DMS153 treated with DMSO at 0.1 percent for 48 hours (cell line): ENCODE measurements at regions not wholly inside any gene's neighbourhood (a gene's known extent, or its start where the extent isn't known, plus 50 kb on each side); places are given as distances from the start of the nearest gene placed in this dataset.
"Not testable (repeated sequence)": the region's sequence is repeated elsewhere in the genome, so short reads cannot be mapped to it uniquely, and the experiment has no call there.

Experiments used
- DNase-seq: peaks from one replicate; lab custom pipeline; 2025; ENCODE audit not compliant: unreplicated experiment; lab: John Stamatoyannopoulos, UW

DNA sequence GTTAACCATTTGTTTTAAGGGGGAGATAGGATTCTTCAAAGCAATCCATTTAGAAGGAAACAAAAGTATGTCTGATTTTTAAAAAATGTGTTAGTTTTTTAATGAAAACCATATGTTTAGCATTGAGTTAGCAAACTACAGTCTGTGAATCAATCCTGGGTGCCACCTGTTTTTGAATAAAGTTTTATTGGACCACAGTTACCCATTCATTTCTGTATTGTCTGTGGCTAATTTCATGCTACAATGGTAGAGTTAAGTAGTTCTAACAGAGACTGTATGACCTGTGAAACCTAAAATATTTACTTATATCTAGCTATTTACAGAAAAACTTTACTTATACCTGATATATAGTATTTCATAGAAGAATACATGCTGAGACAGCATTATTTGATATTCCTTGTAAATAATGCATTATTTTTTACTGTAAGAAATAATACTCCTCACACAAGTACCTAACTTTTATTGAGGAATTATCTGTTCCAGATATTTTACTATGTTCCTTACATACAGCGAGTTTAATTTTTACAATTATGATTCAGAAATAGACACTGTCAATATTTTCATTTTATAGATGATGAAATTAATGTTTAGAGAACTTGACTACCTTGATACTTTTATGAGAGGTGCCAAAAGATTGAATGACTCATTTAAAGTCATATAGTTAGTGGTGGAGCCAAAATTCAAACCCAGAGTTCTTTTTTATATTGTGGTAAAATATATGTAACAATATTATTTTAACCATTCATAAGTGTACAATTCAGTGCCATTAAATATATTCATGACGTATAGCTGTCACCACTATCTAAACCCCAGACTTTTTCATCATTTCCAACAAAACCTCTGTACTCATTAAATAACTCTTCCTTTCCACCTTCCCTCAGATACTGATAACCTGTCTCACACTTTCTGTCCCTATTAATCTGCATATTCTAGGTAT lies 122.0 kb downstream of the GLUD2 start:
- DNase-seq, result no peak

DNA sequence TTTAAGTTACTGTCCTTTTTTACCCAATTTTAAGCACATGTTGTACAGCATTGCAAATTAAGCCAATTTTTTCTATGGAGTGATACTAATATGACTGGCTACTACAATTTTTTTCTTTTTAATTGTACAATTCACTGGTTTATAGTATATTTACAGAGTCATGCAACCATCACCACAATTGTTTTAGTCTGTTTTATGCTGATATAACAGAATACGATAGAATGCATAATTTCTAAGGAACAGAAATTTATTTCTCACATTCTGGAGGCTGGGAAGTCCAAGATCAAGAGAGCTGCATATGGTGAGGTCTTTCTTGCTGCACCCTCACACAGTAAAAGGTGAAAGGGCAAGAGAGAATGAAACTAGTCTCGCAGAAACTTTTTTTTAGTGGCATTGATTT lies 125.3 kb downstream of the GLUD2 start:
- DNase-seq, result no peak

DNA sequence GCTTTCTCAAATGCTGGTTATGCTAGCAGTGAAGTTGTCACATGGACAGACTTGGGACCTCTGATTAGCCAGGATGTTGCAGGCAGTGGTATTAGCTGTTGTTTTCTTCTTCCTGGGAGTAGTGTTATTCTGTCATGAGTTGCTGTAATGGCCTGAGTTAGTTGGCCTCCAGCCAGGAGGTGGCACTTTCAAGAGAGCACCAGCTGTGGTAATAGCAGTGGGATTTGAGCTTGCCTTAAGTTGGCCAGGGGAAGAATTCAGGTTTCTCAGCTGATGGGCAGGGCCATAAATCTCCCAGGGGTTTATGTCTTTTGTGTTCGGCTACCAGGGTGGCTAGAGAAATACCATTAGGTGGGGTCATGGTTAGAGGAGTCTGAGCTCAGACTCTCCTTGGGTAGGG lies 132.6 kb downstream of the GLUD2 start:
- no peak for DNase-seq

DNA sequence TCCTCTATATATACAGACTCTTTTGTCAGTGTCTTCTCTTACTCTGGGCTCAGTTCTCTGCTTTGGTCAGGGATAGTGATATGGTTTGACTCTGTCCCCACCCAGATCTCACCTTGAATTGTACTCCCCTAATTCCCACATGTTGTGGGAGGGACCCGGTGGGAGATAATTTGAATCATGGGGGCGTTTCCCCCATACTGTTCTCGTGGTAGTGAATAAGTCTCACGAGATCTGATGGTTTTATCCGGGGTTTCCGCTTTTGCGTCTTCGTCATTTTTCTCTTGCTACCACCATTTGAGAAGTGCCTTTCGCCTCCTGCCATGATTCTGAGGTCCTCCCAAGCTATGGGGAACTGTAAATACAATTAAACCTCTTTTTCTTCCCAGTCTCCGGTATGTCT lies 144.4 kb downstream of the GLUD2 start:
- DNase-seq, result no peak

DNA sequence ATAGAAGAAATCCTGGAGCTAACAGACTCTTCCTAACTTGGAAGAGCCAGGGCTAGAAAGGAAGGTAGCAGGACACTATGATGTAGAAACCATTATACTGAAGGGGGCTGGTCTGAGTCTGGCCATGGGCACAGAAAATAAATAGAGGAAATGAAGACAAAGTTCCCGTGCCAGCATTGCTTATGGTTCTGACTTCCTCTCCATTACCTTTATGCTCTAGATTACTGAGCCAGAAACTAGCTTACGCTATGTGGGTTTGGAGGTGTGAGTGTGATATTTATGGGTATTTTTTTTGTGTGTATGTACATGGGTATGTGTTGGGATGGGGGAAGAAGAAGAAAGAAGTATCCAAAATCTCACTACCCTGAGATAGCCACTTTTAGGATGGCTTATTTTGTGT lies 148.3 kb downstream of the GLUD2 start:
- no peak for DNase-seq

DNA sequence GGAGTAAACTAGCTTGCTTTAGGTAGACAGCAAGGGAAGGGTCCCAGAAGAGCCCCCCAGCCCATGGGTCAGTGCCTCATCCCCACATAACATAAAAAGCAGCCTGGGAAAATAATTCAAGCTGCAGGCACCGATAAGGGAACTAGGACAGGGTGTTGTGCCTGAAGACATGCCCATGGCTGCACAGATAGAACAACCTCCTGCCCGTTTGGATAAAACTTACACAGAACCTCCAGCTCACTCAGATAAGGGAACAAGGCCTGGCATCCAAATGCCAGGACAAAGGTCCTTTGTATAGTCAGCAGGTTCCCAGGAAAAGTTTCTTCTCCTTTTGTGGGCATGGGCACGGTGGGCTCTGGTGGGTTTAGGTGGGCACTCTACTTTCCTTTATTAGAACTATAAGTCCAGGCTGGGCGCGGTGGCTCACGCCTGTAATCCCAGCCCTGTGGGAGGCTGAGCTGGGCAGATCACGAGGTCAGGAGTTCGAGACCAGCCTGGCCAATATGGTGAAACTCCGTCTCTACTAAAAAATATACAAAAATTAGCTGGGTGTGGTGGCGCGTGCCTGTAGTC lies 149.5 kb downstream of the GLUD2 start:
- DNase-seq, result not testable (repeated sequence)

DNA sequence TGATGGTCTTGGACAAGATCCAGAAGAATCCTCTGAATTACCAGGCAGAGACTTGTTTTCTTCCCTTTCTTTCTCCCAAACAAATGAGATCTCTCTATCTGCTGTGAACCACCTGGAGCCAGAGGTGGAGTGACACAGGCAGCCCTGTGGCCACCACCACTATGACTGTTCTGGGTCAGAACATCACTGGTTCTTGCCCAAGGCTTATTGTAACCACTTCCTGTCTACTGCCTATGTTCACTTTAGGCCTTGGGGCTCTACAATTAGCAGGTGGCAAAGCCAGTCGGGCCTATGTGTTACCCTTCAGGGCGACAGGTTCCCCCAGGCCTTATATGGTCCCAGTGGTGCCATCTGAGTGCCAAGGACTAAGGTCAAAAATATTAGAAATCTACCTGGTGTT lies 161.2 kb downstream of the GLUD2 start:
- no peak for DNase-seq

DNA sequence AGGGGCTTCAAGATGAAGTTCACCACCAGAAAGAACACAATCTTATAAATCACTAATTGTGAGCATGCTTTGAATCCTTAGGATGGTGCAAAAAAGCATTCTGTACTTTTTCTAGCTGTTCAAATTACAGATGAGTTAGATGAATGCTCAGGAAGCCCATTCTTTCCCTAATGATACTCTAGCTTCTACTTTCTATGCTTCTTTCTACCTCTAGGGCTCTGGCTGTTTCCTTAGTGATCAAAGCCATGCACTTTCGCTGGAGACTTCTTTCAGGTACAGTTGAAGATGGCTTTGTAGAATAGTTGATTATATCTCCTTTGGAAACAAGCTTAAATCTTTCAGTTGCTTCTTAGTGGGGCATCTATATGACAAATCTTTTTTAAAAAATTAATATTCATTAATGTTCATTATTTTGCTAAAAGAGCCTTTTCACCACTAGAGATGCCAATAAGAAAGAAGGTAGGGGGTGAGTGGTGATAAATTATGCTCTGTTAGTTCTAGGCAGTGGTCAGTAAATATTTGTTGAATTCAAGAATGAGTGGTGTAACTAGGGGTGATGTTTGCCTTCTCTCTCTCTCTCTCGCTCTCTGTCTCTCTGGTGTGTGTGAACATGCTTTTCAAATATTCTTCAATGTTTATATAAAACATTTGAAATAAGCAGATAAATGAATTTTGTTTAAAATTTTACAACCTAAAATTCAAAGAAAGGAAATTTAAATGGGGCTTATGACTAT lies 169.4 kb downstream of the GLUD2 start:
- no peak for DNase-seq

DNA sequence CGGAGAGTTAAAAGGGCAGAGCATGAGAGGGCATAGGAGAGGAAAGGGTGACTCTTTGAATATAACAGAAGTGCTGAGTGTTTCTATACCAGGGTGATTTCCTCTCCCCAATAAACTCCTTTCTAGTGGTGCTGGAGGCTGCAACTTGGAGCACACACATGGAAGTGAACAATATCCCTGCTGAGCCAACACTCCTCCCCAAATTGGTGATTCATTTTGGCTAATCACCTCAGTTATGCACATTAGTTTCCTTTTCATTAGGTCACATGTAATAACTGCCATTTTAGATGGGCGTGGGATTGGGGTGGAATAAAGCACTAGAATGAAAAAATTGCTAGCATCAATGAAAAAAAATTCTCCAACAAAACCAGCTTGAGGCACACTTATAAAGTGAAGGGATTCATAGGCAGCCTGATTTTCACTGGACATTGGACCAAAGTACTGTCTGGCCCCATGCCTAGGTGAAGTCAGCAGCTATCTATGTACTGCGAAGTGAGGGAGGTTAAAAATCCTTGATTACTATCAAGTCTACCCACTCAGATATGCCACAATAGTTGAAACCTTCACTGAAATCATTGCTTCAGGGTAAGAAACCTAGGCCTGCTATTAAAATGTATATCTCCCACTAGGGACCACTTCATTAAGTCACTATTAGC lies 174.0 kb downstream of the GLUD2 start:
- DNase-seq, result no peak

DNA sequence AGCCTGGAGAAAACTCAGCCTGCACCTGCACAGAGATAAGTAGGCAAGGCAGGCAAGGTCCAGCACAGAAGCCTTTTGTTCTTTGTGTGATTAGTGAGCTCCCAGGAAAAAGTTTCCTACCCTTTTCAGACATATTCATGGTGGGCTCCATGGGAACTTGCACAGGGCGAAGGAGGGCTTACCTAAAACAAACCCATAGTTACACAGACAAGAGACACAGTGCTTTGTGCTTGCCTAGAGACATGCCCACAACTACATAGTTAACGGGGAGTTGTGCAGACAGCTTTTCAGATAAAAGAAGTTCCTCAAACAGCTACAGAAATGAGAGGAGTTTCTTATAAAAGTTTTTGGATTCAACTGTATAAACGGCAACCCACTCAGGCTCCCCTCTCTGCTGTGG lies 180.5 kb downstream of the GLUD2 start:
- DNase-seq, result no peak

DNA sequence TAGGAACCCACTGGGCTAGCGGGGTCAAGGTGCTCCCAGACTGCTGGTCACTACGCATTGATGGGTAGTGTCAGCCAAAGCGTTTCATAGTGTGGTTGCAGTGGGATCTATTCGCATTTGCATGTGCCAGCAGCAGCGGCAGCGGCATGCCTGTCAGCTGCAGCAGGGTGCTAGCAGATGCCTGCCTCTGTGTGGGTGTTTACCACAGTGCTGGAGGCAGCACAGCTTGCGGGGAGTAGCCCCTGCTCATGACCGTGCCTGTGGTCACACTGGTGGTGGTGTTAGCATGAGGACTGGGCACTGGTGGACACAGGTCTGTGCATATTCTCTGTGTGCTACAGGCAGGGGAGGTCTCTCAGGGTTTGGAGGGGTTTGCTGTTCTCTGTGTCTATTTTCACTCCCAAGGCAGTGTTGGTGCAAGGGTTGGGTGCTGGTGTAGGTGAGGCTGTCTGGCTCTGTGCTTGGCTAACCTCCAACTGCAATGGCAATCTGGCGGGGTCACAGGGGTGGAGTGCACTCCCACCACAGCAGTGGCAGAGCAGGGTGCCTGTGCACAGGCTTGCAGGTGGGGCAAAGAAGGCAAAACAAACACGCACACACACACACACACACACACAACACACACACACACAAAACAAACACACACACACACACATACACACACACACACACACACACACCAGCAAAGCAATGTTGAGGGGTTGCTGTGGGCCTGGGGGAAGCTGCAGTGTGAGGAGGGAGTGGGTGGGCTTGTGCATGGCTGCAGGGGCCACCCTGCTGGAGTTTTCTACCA lies 184.4 kb downstream of the GLUD2 start:
- DNase-seq, result no peak

DNA sequence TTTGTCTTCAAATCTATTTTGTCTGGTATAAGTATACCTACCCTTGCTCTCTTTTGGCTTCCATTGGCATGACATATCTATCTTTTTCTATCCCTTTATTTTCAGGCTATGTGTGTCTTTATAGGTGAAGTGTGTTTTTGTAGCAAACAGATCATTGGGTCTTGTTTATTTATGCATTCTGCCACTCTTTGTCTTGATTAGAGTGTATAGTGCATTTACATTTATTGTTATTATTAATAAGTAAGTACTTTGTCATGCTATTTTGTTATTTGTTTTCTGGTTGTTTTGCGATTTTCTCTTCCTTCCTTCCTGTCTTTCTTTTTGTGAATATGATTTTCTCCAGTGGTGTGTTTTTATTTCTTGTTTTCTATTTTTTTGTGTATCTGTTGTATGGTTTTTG lies 188.6 kb downstream of the GLUD2 start:
- DNase-seq, result no peak

DNA sequence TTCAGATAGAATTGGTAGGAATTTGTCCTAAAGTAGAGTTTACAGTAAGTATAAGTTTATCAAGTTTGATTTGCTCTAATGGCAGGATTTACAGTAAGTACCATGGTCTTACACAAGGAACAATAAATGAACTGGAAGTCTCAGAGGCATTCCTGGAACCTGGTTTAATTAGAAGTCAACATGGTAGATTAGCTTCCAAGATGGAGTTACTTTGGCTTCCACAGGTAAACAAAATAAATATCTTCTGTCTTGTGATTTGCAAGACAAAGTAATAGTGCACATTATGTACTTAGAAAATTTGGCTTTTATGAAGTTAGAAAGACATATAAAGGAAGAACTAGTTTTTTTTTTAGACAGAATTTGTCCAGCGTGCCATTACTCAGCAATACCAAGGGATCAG lies 190.7 kb downstream of the GLUD2 start:
- no peak for DNase-seq

DNA sequence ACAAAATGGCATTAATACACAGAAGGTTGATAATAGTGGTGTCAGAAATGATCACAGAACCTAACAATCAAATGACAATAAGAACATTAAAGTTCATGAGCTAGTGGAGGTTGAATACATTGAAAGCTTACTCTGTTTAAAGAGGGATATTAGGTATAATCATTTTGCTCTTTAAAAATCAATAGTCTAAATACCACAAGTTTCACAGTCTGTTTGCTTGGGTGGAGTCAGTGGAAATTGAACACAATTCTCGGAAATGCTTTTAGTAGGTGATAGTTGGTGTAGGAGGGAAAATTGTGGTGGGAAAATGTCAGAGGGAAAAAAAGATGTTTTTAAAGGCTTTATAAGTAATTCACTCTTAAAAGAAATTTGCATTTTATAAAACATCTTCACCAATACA lies 197.1 kb downstream of the GLUD2 start:
- DNase-seq, result no peak

DNA sequence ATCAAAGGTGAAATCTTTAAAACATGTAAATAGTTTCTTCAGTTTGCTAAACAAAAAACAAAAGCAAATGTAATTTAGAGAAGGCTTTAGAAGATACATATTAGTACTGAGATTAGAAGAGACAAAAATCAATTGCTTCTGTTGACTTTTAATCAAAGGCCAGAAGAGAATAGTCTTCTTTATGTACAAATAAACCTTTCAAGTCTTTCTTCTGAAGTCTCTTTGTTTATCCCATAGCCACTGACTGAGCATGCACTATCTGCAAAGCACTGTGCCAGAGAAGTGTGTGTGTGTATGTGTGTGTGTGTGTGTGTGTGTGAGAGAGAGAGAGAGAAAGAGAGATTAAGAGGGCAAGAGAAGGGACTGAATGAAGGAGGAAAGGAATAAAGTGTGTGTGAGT lies 198.4 kb downstream of the GLUD2 start:
- DNase-seq, result no peak

DNA sequence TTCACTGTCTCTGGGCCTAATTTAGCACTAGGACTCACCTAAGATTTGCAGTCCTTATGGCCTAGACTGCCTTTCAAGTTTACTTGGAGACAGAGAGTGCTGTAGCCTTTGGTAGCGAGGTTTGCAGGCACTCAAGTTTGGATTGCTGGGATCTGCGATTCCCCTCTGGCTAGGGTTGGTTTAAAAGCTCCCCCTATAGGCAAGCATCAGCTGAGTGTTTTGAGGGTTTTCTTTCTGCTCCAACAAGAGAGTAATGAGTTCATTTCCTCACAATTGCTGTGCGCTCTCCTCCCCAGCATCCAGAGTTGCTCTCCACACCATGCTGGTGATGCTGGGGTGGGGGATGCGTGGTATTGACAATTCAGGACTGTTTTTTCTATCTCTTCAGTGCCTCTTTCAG lies 206.9 kb downstream of the GLUD2 start:
- no peak for DNase-seq

DNA sequence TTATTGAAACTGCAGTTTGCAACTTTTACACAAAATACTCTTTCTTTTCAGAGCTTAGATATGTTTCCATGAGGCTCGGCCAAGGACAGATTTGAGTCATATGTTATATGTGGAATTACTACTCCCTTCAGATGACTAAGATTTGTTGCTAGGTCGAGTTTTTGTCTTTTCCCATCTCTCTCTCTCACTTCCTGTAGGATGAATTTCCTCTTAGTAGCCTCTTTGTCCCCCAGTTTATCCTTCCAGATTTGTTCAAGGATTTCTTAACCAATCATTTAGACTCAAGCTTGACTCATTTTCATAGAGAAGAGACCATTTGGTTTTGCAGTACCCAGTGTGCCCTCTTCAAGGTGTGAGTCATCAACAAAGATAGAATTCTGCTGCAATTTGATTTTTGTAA lies 209.2 kb downstream of the GLUD2 start:
- DNase-seq, result no peak

DNA sequence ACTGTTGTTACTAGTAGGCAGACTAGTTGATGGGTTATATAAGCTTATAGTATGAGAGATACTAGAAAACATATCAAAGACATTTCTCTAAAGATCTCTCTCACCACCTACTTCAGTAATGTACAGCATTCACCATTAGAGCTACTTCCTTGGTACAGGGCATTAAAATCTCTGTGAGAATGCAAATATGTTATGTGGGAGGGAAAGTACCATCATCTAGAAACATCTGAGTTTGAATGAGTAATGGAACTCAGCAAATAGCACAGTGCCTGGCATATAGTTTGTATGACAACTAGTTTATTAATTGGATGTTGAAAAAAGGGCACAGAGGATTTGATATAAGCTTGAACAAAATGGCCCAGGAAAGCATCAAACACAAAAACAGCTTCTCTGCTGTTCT lies 211.1 kb downstream of the GLUD2 start:
- DNase-seq, result no peak

DNA sequence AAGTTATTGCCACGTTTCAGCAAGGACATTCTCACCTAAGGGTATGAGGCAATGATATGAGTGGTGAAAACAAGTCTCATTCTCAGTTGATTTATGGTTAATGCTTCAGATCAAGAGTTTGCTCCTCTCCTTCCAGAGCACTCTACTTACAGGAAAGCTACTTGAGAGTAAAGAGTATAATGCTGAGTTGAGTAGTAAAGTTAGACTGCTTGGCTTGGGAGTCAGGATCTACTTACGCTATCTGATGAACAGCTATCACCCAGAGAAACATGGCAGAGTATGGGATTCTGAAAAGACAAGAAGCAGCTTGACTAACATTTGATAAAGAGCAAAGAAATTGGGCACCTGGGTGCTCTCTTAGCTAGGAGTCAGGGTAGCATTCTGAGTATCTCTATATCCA lies 211.8 kb downstream of the GLUD2 start:
- no peak for DNase-seq

DNA sequence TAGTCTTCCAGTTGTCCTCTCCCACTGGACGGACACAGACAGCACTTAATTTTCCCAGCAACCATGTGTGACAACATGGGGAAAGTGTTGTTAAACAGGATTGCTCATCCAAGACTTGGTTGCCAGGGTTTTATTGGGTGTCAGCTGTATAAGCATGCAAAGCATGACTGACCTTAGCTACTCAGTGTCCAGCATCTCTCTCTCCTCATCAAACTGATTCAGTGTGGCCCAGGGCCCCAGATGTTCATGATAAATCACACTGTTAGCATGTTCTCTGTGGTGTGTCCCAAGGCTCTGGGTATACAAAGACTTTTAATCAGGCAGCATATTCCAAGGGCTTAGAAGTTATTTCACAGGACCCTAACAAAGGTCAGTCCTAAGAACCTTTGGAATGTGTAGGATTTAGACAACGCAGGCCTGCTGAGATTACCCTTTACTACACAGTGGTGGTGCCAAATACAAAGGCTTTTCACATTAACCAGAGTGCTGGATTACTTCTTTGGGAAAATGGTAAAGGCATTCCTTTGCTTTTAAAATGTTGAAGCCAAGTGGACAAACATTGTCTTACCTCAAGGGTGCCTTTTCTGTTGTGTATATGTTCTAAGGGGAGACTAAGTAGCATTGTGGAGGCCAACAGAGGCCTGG lies 213.3 kb downstream of the GLUD2 start:
- no peak for DNase-seq
